Activated CD4-positive, alpha-beta T cell treated with anti-CD3 and anti-CD28 coated beads, Interleukin-2, Interleukin-4, amounts not matched to agents 100 ng/mL and 50 ng/mL, durations not matched to agents 16 hours and 8 hours (primary cell): ENCODE measurements at regions not wholly inside any gene's neighbourhood (a gene's known extent, or its start where the extent isn't known, plus 50 kb on each side); places are given as distances from the start of the nearest gene placed in this dataset.
"Not testable (repeated sequence)": the region's sequence is repeated elsewhere in the genome, so short reads cannot be mapped to it uniquely, and the experiment has no call there.

Source experiments
- DNase-seq: peaks from one replicate; pipeline ENCODE4 v3.0.0-alpha.2; 2020; ENCODE audit warnings: low spot score

GRCh38 chr16:75780669-75781068 lies 54.4 kb upstream of the CPHXL start:
- DNase-seq: no peak

- no peak for DNase-seq
Observed at GRCh38 chr16:75781683-75782343, 55.5 kb upstream of the CPHXL start.

DNA sequence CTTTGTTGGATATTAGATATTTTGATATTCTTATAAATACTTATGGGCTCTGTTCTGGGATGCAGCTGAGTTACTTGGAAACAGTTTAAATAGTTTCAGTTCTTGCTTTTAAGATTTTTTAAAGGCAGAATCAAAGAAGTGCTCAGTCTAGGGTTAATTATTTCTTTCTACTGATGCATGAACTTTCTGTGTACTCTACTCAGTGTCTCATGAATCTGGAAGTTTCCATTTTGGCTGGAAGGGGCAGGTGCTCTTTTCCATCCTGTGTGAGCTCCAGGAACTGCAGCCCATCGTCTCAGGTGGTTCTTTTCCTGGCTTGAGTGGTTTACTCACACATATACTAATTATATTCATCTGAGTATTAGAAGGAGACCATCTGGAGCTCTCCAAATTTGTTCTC lies 61.1 kb upstream of the CPHXL start:
- no peak for DNase-seq

DNA sequence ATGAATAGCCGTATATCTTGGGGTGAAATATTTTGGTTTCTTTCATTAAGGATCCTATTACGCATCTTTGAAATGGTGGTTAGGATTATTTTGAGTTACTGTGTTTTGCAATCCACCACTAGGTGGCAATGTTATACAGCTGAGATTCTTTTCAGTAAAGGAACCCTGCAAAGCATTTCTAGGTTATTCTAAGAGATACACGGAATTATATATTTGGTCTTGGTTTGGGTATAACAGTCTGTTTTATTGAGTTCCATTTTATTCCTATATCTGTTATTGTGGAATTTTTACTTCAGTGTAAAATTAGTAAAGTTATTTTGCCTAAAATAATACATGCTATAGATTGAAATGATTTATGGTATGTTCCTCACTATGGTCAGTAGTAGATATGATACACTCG lies 62.9 kb upstream of the CPHXL start:
- DNase-seq: peak; percentile 56

DNA sequence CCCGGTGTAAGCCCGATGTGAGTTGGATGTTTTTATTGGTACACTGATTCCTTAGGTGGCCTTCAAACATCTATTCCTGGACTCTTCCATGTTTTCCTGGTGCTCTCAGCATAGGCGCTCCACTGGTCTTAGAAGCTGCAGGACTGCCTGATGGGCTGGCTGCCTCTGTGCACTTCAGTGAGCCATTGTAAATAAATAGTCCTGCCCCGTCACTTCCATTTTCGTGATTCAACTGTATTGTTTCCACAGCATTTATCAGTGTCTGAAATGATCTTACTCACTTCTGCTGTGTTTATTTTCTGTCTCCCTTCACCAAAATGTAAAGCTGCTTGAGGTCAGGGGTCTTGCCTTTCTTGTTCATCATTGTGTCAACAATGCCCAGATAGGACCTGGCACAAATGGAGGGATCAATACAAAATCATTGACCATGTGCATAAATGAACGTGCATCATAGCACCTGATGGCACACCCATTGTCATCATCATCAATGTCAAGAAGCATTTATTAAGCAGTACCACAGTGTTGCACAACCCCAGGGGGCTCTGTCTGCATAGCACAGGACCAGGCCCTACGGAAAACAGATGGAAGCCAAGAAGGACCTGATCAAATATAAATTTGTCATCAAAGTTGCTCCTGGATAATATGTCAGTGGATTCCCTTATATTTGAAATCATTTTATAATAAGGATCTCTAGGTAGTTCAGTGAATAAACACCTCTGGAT lies 66.6 kb upstream of the CPHXL start:
- DNase-seq: no peak

GRCh38 chr16:75793641-75794040 lies 67.4 kb upstream of the CPHXL start:
- DNase-seq: no peak

DNA sequence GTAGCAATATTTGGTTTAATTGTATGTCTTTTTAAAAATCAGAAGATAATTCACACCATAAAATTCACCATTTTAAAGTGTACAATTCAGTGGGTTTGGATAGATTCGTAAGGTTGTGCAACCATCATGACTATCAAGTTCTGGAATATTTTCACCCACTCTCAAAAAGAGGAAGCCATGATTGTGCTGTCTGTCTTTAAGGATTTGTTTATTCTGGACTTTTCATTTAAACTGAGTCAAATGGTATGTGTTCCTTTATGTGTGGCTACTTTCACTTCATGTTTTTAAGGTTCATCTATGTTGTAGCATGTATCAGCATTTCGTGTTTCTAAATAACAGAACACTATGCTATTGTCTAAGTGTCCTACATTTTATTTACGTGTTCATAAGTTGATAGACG lies 68.1 kb upstream of the CPHXL start:
- no peak for DNase-seq

DNA sequence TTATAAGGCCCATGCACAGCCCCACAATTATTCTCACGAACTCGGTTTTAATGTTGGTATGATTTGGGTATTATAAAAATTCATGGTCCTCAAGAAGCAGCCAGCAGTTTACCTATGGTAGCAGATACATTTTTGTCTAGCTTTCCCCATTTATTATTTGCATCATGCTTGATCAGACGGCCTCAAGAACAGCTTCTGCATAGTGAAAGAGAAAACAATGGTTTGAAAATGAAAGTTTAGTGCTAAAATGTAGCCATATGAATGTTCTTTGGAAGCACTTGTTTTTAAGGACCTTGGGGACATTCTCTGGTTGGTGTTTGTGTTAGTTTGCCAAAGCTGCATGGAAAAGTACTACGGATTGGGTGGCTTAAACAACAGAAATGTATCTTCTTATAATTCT lies 72.4 kb upstream of the CPHXL start:
- no peak for DNase-seq

DNA sequence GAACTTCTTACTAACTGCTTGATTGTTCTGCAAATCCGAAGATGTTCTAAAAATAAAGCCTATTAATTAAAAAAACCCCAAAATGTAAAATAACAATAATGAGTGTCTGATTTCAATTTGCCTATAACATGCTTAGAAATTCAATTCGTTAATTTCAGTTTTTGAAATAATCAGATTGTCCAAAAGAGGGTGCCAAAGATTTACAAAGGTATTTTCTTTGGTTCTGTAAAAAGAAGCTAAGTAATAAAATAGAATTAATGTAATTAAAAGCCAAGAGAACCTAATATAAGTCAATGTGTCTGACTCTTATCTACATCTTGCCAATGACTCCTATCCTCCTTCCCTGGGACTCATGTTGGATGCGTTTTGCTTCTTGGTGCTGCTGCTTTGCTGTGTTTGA lies 75.0 kb upstream of the CPHXL start:
- DNase-seq: no peak

DNA sequence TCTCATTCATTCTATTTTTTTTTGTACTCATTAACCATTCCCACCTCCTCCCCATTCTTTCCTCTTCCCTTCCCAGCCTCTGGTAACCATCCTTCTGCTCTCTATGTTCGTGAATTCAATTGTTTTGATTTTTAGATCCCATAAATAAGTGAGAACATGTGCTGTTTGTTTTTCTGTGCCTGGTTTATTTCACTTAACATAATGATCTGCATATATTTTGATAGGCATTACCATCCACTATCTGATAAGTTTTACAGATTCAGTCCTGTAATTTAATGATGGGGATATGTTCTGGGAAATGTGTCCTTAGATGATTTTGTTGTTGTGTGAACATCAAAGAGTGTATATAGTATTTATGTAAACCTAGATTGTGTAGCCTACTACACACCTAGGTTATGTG lies 77.5 kb upstream of the CPHXL start:
- DNase-seq: no peak

GRCh38 chr16:75804368-75804767 lies 78.1 kb upstream of the CPHXL start:
- DNase-seq: no peak

- no peak for DNase-seq
Observed at GRCh38 chr16:75805946-75806345, 79.7 kb upstream of the CPHXL start.

- DNase-seq: no peak
Observed at GRCh38 chr16:75806487-75806886, 80.2 kb upstream of the CPHXL start.

- DNase-seq: no peak
Observed at GRCh38 chr16:75810342-75810741, 84.1 kb upstream of the CPHXL start.

DNA sequence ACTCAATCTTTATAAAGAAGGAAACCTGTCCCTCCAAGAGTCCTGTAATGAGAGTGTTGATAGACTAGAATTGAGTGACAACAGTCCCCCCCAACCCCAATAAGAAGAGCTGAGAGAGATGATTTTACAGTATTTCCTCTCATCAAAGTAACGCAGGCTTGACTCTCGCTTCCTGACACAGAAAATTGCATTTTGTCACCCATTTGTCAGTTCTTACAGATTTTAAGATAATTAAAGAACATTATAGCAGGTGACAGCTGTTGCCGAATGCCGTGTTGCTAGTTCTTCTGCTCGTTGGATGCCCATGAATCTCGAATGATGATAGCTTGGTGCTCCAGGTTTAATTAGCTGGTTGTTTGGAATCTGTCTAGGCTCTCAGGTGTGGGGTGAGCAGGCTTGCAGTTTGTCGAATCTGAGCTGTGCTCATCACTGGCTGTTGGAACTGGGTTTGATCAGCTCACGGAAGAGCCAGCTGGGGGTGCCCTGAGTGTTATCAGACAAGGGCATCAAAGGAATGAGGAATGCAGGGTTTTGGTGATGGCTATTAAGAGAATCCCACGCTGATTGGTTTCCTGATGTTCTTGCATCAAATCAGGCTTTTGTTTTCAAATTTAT lies 84.8 kb upstream of the CPHXL start:
- no peak for DNase-seq

DNA sequence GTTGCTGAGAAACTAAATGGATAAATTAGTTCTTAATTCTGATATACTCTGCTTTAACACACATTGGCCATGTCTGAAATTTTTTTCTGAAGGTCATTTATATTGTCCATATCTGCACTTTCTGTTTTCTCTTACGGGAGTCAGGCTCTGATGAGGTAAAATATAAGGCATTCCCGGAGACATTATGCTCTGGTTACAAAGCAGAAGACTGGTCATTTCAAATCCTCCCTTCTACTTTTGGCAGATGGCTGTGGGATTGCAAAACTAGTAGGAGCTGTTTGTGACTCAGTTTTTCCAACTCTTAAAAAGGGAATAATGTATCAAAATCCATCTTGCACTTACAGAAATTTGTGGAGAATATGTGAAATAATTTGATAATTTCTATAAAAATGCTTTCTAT lies 92.2 kb upstream of the CPHXL start:
- no peak for DNase-seq

DNA sequence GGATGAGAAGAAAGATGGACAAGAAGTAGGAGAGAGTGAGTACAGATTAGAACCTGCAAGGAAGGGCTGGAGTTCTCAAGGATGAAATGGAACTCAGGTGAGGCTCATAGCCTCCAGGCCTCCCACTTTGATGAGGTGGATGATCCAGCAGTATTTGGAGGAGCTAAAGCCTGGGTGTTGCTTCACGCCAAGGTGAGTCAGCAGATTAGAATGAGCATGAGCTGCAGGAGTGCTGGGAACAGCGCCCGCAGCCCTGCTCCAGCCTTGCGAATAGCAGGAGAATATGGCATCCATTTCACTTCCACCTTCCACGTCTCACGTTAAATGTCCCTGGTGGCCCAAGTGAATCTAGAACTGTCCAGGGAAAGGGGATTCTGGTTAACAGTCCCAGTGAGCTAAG lies 94.4 kb upstream of the CPHXL start:
- DNase-seq: no peak

DNA sequence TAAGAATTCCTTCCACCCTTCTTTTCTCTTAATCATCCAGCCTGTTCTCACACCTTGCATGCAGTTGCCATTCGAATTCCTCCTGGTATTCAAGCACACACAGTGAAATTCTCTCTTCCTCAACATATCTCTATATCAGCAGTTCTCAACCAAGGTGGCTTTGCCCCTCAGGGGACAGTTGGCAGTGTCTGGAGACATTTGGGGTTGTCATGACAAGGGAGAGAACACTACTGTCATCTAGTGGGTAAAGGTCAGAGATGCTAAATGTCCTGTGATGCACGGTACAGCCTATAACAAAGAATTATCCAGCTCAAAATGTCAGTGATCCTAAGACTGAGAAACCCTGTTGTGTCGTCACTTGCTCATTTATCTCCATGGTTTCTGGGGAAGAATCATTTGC lies 94.8 kb upstream of the CPHXL start:
- no peak for DNase-seq

GRCh38 chr16:75825750-75826149 lies 99.5 kb upstream of the CPHXL start:
- DNase-seq: not testable (repeated sequence)

DNA sequence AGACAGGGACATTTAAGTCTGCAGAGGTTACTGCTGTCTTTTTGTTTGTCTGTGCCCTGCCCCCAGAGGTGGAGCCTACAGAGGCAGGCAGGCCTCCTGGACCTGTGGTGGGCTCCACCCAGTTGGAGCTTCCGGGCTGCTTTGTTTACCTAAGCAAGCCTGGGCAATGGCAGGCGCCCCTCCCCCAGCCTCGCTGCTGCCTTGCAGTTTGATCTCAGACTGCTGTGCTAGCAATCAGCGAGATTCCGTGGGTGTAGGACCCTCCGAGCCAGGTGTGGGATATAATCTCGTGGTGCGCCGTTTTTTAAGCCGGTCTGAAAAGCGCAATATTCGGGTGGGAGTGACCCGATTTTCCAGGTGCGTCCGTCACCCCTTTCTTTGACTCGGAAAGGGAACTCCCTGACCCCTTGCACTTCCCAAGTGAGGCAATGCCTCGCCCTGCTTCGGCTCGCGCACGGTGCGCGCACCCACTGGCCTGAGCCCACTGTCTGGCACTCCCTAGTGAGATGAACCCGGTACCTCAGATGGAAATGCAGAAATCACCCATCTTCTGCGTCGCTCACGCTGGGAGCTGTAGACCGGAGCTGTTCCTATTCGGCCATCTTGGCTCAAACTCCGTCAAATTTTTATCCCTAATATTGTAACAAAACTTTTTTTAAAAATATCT lies 101.2 kb upstream of the CPHXL start:
- not testable (repeated sequence) for DNase-seq

DNA sequence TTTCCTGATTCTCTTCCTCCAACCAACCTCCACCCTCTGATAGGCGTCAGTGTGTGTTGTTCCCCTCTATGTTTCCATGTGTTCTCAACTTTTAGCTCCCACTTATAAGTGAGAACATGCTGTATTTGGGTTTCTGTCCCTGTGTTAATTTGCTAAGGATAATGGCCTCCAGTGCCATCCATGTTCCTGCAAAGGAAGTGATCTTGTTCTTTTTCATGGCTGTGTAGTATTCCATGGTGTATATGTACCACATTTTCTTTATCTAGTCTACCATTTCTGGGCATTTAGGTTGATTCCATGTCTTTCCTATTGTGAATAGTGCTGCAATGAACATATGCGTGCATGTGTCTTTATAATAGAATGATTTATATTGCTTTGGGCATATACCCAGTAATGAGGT lies 107.1 kb upstream of the CPHXL start:
- not testable (repeated sequence) for DNase-seq

DNA sequence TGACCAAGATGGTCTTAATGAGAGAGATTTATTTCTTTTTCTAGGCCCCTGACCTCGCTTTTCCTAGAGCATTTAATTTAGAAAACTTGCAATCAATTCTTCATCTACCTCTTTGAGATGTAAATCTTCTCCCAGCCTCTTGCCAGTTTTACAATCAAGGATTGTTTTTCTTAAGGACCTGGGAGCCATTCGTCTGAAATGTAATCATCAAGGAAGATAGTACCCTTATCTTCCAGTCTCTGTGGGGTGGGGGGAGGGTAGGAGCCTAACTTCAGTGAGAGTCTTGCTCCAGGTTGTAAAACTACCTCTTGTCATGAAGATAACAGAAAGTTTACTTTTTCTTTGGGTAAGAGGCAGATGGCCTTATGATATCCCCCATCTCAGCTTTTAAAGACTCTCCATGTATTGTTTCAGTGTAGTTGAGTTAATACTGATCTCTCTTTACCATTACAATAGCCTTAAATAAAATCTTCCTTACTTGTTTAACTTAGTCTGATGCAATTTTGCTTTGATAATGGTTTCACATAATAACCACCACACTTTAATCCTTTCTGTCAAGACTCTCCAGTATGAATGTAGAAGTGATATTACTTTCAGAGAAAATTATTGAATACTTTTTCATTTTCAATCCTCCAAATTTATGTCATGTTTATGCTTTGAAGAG lies 110.2 kb upstream of the CPHXL start:
- no peak for DNase-seq

DNA sequence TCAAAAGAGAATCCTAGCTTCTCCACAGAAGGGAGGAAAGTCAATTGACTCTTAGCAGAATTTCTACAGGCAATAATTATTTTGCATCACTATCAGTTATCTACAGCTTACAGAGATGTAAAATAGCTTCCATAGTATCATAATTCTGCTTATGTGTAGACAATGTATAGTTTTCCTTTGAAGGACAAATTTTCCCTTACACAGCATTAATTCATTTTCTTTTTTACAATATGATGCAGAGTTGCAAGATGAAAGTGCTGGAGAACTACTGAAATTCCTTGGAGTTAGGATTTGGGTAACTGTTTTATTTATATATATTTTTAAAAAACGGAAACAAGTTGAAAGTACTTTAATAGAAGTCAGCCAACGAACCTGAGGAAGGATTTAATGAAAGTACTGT lies 111.0 kb upstream of the CPHXL start:
- no peak for DNase-seq
